Lower lobe of right lung (tissue), 2 donors: ENCODE measurements at regions not wholly inside any gene's neighbourhood (a gene's known extent, or its start where the extent isn't known, plus 50 kb on each side); places are given as distances from the start of the nearest gene placed in this dataset.

Source experiments
- ATAC-seq, 2 donors: fragments of 200-7000 bp; cut with Tn5 transposase; one replicate each; pipeline ENCODE4 v1.9.1; 2020 to 2022; ENCODE audit warnings: mild to moderate bottlenecking in 2 of 2, moderate library complexity in 2 of 2
- DNase-seq: peaks from one replicate; pipeline ENCODE4 v3.0.0-alpha.2; 2020
- H3K27ac ChIP-seq: fragments of 200-600 bp; one replicate; pipeline ENCODE4 v1.8.0; 2022
- H3K27me3 ChIP-seq: fragments of 200-600 bp; one replicate; pipeline ENCODE4 v1.8.0; 2022; ENCODE audit warnings: low read depth
- H3K36me3 ChIP-seq: fragments of 200-600 bp; one replicate; pipeline ENCODE4 v1.8.0; 2022; ENCODE audit warnings: mild to moderate bottlenecking
- H3K4me1 ChIP-seq: fragments of 200-600 bp; one replicate; pipeline ENCODE4 v1.8.0; 2022
- H3K4me3 ChIP-seq: fragments of 200-600 bp; one replicate; pipeline ENCODE4 v1.8.0; 2022; ENCODE audit warnings: mild to moderate bottlenecking
- H3K9me3 ChIP-seq: fragments of 200-600 bp; one replicate; pipeline ENCODE4 v1.8.0; 2022
- CTCF ChIP-seq: fragments of 200-600 bp; IDR thresholded peaks from one replicate; pipeline ENCODE4 v1.8.0; 2022; ENCODE audit warnings: antibody characterized with exemption, mild to moderate bottlenecking
- intact Hi-C: fragments of 100-400 bp; cut with DNase I; formaldehyde crosslinking; loops from one replicate; pipeline ENCODE4 v1.11.0; 2022
- donor health status: DM: no; HTN: yes; CAD: no; lungs with severe emphysema.

- Histone ChIP-seq H3K4me3 (no peak overlapping the region), H3K9me3 (no peaks in the 10 kb centered on the region), H3K27me3 (peaks cover 58% of the 10 kb centered on the region), H3K4me1 (no peaks in the 10 kb centered on the region), H3K27ac (no peak overlapping the region), H3K36me3 (no peaks in the 10 kb centered on the region)
- intact Hi-C loops, result no loop called here
- TF ChIP-seq CTCF, result no peak
- no peak for ATAC-seq
- DNase-seq, result peak; percentile 22
Measured at GRCh38 chr20:63061771-63062100, 55.0 kb upstream of the BHLHE23 start.

- peak; percentile 20 for DNase-seq
- ATAC-seq, result no peak
- Histone ChIP-seq H3K4me1 (peaks cover 5% of the 10 kb centered on the region), H3K27ac (no peak overlapping the region), H3K9me3 (no peaks in the 10 kb centered on the region), H3K36me3 (no peaks in the 10 kb centered on the region), H3K4me3 (no peak overlapping the region), H3K27me3 (peaks cover 54% of the 10 kb centered on the region)
- no peak for TF ChIP-seq CTCF
- intact Hi-C loops, result no loop called here
Measured at GRCh38 chr20:63061051-63061770, 54.4 kb upstream of the BHLHE23 start.

GRCh38 chr20:63060057-63060991 lies 53.6 kb upstream of the BHLHE23 start:
- no peak for TF ChIP-seq CTCF
- peaks cover 7% of the 10 kb centered on the region for H3K4me1 ChIP-seq
- H3K4me3 ChIP-seq, result no peak overlapping the region
- no peak overlapping the region for H3K27ac ChIP-seq
- DNase-seq (peak; percentile 33), ATAC-seq (no peak)
- intact Hi-C loops, result no loop called here
- H3K36me3 ChIP-seq, result no peaks in the 10 kb centered on the region
- H3K27me3 ChIP-seq, result peaks cover 59% of the 10 kb centered on the region
- H3K9me3 ChIP-seq, result no peaks in the 10 kb centered on the region

- no peaks in the 10 kb centered on the region for H3K9me3 ChIP-seq
- peaks cover 7% of the 10 kb centered on the region for H3K4me1 ChIP-seq
- intact Hi-C loops, result no loop called here
- no peak for ATAC-seq
- no peak overlapping the region for H3K4me3 ChIP-seq
- no peaks in the 10 kb centered on the region for H3K36me3 ChIP-seq
- DNase-seq, result peak; percentile 33
- no peak for TF ChIP-seq CTCF
- peaks cover 53% of the 10 kb centered on the region for H3K27me3 ChIP-seq
- no peak overlapping the region for H3K27ac ChIP-seq
Measured at GRCh38 chr20:63059684-63060056, 52.9 kb upstream of the BHLHE23 start.

- no peak for TF ChIP-seq CTCF
- H3K9me3 ChIP-seq, result no peaks in the 10 kb centered on the region
- H3K27me3 ChIP-seq, result peaks cover 45% of the 10 kb centered on the region
- no peak for ATAC-seq
- DNase-seq, result peak; percentile 19
- H3K4me1 ChIP-seq, result peaks cover 7% of the 10 kb centered on the region
- H3K27ac ChIP-seq, result no peak overlapping the region
- intact Hi-C loops, result no loop called here
- H3K4me3 ChIP-seq, result no peak overlapping the region
- no peaks in the 10 kb centered on the region for H3K36me3 ChIP-seq
Measured at GRCh38 chr20:63058696-63059335, 52.1 kb upstream of the BHLHE23 start.
